Uterus (tissue), 3 donors: ENCODE measurements at regions not wholly inside any gene's neighbourhood (a gene's known extent, or its start where the extent isn't known, plus 50 kb on each side); places are given as distances from the start of the nearest gene placed in this dataset.

Source experiments
- DNase-seq, 2 donors: peaks; one replicate each; pipeline ENCODE4 v3.0.0-alpha.2; 2019 to 2020
- H3K27ac ChIP-seq, 2 donors: fragments of 200-600 bp; sonication (generic); 1 replicate in 1 of 2; 2 replicates in 1 of 2; pipeline ENCODE4 v1.5.1; 2016 to 2018
- H3K27me3 ChIP-seq, 2 donors: fragments of 200-600 bp; sonication (generic); one replicate each; pipeline ENCODE4 v1.5.1; 2018 to 2019; ENCODE audit warnings: control low read depth in 1 of 2
- H3K36me3 ChIP-seq, 2 donors: fragments of 200-600 bp; sonication (generic); one replicate each; pipeline ENCODE4 v1.5.1; 2019; ENCODE audit warnings: control low read depth in 1 of 2
- H3K4me1 ChIP-seq, 2 donors: fragments of 200-600 bp; sonication (generic); one replicate each; pipeline ENCODE4 v1.5.1; 2018 to 2019; ENCODE audit warnings: control low read depth in 1 of 2
- H3K4me3 ChIP-seq, 2 donors: fragments of 200-600 bp; sonication (generic); 1 replicate in 1 of 2; 2 replicates in 1 of 2; pipeline ENCODE4 v1.5.1; 2018 to 2019; ENCODE audit warnings: mild to moderate bottlenecking in 1 of 2
- H3K9me3 ChIP-seq, 2 donors: fragments of 200-600 bp; sonication (generic); one replicate each; pipeline ENCODE4 v1.5.1; 2019; ENCODE audit warnings: control low read depth in 1 of 2
- CTCF ChIP-seq, 4 experiments: fragments of 200-600 bp in 2 of 4; fragments of 450-650 bp in 2 of 4; sonication (generic) in 2 of 4; IDR thresholded peaks; one replicate each; pipeline ENCODE4 v1.5.1; 2016 to 2019; ENCODE audit warnings: antibody characterized with exemption in 4 of 4, mild to moderate bottlenecking in 2 of 4, moderate library complexity in 1 of 4
- POLR2A ChIP-seq, 2 donors: fragments of 450-650 bp; IDR thresholded peaks; one replicate each; pipeline ENCODE4 v1.6.1; 2016; ENCODE audit warnings: antibody characterized with exemption in 2 of 2, mild to moderate bottlenecking in 1 of 2, moderate library complexity in 1 of 2
- intact Hi-C: fragments of 100-400 bp; cut with DNase I; formaldehyde crosslinking; loops from one replicate; pipeline ENCODE4 v1.15.1; 2023; ENCODE audit warnings: low total_unique reads
- donor health status: DM: yes; HTN: yes; CAD: no.

- Histone ChIP-seq H3K4me3 (no peak overlapping the region), H3K36me3 (no peaks in the 10 kb centered on the region), H3K9me3 (no peaks in the 10 kb centered on the region), H3K27ac (peak overlapping the region; percentile 16 to 31), H3K4me1 (peaks cover 0 to 7% of the 10 kb centered on the region in 2 donors), H3K27me3 (no peaks in the 10 kb centered on the region)
- peak; percentile 31 to 56 for DNase-seq
- TF ChIP-seq CTCF (IDR thresholded peaks at IDR 0.05) (no peak), POLR2A (IDR thresholded peaks at IDR 0.05) (no peak)
- intact Hi-C loops, result no loop called here
Observed at GRCh38 chr3:177679568-177680471, 482.5 kb upstream of the TBL1XR1 start.

- H3K4me3 ChIP-seq, result no peak overlapping the region
- DNase-seq, result no peak
- H3K4me1 ChIP-seq, result peaks cover 0 to 7% of the 10 kb centered on the region in 2 donors
- H3K27me3 ChIP-seq, result no peaks in the 10 kb centered on the region
- H3K36me3 ChIP-seq, result no peaks in the 10 kb centered on the region
- H3K27ac ChIP-seq, result no peak overlapping the region
- TF ChIP-seq POLR2A (IDR thresholded peaks at IDR 0.05) (no peak), CTCF (IDR thresholded peaks at IDR 0.05) (no peak)
- H3K9me3 ChIP-seq, result no peaks in the 10 kb centered on the region
- intact Hi-C loops, result no loop called here
Observed at GRCh38 chr3:177680472-177680821, 483.2 kb upstream of the TBL1XR1 start.

GRCh38 chr3:177681156-177681555 is 483.9 kb upstream of the TBL1XR1 start:
- Histone ChIP-seq H3K27ac (no peak overlapping the region), H3K4me1 (peaks cover 0 to 7% of the 10 kb centered on the region in 2 donors), H3K4me3 (no peak overlapping the region), H3K9me3 (no peaks in the 10 kb centered on the region), H3K27me3 (no peaks in the 10 kb centered on the region), H3K36me3 (no peaks in the 10 kb centered on the region)
- intact Hi-C loops, result no loop called here
- TF ChIP-seq CTCF (IDR thresholded peaks at IDR 0.05), result no peak
- no peak for TF ChIP-seq POLR2A (IDR thresholded peaks at IDR 0.05)
- DNase-seq, result no peak

GRCh38 chr3:177681852-177682251 is 484.6 kb upstream of the TBL1XR1 start:
- TF ChIP-seq POLR2A (IDR thresholded peaks at IDR 0.05), result no peak
- no peak for TF ChIP-seq CTCF (IDR thresholded peaks at IDR 0.05)
- intact Hi-C loops, result no loop called here

GRCh38 chr3:177683586-177683985 is 486.3 kb upstream of the TBL1XR1 start:
- H3K4me3 ChIP-seq, result no peak overlapping the region
- no peak for DNase-seq
- H3K27ac ChIP-seq, result no peak overlapping the region
- intact Hi-C loops, result no loop called here
- H3K4me1 ChIP-seq, result peaks cover 0 to 7% of the 10 kb centered on the region in 2 donors
- no peaks in the 10 kb centered on the region for H3K9me3 ChIP-seq
- no peaks in the 10 kb centered on the region for H3K27me3 ChIP-seq
- no peak for TF ChIP-seq POLR2A (IDR thresholded peaks at IDR 0.05)
- TF ChIP-seq CTCF (IDR thresholded peaks at IDR 0.05), result no peak
- no peaks in the 10 kb centered on the region for H3K36me3 ChIP-seq

More at GRCh38 chr3:177681852-177682251, 484.6 kb upstream of the TBL1XR1 start:
- Histone ChIP-seq H3K27ac (no peak overlapping the region), H3K9me3 (no peaks in the 10 kb centered on the region), H3K4me3 (no peak overlapping the region), H3K4me1 (peaks cover 0 to 7% of the 10 kb centered on the region in 2 donors), H3K27me3 (no peaks in the 10 kb centered on the region), H3K36me3 (no peaks in the 10 kb centered on the region)
- DNase-seq, result no peak
